HEK293 (cell line): ENCODE measurements at regions not wholly inside any gene's neighbourhood (a gene's known extent, or its start where the extent isn't known, plus 50 kb on each side); places are given as distances from the start of the nearest gene placed in this dataset.

Experiments
- EGR2 ChIP-seq: fragments of 450-650 bp; formaldehyde crosslinking; IDR thresholded peaks from 2 replicates; pipeline ENCODE4 v1.5.1; 2016; ENCODE audit warnings: low read depth, missing biosample characterization, missing genetic modification characterization
- ZNF24 ChIP-seq: fragments of 450-650 bp; formaldehyde crosslinking; IDR thresholded peaks from 2 replicates; pipeline ENCODE4 v1.5.1; 2016; ENCODE audit warnings: missing biosample characterization, missing genetic modification characterization
- TF ChIP-seq, protein P1 (sequence below): fragments of 450-650 bp; formaldehyde crosslinking; IDR thresholded peaks from 2 replicates; pipeline ENCODE4 v1.5.1; 2016; ENCODE audit warnings: missing biosample characterization, missing genetic modification characterization

DNA sequence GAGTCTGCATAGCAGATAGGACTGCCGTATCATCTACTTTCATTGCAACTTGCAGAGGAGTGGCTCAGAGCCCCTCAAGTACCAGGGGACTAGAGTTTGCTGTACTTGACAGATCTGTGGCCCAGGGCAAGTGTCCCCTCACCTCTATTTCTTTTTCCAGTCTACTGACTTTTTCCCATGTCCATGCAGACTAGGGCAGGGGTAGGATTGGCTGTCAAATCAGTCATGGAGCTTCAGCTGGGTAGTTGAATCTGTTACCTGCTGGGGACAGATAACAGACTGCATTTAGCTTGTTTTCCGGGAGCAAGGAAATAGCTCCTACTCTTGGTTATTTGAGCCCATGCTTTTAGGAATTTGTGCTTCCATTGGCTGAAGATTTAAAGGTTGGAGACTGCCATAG is 121.0 kb upstream of the CDK13 start:
- no peak for TF ChIP-seq EGR2
- TF ChIP-seq, protein P1, sequence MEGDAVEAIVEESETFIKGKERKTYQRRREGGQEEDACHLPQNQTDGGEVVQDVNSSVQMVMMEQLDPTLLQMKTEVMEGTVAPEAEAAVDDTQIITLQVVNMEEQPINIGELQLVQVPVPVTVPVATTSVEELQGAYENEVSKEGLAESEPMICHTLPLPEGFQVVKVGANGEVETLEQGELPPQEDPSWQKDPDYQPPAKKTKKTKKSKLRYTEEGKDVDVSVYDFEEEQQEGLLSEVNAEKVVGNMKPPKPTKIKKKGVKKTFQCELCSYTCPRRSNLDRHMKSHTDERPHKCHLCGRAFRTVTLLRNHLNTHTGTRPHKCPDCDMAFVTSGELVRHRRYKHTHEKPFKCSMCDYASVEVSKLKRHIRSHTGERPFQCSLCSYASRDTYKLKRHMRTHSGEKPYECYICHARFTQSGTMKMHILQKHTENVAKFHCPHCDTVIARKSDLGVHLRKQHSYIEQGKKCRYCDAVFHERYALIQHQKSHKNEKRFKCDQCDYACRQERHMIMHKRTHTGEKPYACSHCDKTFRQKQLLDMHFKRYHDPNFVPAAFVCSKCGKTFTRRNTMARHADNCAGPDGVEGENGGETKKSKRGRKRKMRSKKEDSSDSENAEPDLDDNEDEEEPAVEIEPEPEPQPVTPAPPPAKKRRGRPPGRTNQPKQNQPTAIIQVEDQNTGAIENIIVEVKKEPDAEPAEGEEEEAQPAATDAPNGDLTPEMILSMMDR (tag by site-specific recombination), result no peak
- no peak for TF ChIP-seq ZNF24 (tag by site-specific recombination)
